ENCODE measurements at regions not wholly inside any gene's neighbourhood (a gene's known extent, or its start where the extent isn't known, plus 50 kb on each side); places are given as distances from the start of the nearest gene placed in this dataset.

DNA sequence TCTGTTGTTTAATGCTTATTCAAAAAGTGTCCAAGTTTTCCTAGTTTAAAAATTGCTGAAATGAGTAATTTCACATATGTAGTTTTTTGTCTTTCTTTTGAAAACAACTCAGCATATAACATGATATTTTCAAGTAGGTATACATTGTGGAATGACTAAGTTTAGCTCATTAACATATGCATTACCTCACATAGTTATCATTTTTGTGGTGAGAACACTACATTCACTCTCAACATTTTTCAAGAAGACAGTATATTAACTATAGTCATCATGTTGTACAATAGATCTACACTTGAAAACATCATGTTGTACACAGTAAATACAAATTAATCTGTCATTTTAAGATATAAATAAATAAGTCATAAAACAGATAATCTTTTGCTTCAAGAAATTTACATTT is 340.0 kb downstream of the CCDC85A start:
- TF ChIP-seq CTCF (conservative IDR thresholded peaks at IDR 0.05; ENCODE audit: low read depth, low read length) (no peak), EZH2phosphoT487 (IDR thresholded peaks at IDR 0.05; ENCODE audit: borderline replicate concordance, low read length) (no peak)
